ENCODE measurements at regions not wholly inside any gene's neighbourhood (a gene's known extent, or its start where the extent isn't known, plus 50 kb on each side); places are given as distances from the start of the nearest gene placed in this dataset.

- H3K36me3 ChIP-seq, result no peaks in the 10 kb centered on the region
- no peaks in the 10 kb centered on the region for H3K9me3 ChIP-seq (ENCODE audit: severe bottlenecking)
- no peak for TF ChIP-seq CTCF (IDR thresholded peaks at IDR 0.05; ENCODE audit: low read depth, low read length)
- H3K27me3 ChIP-seq (ENCODE audit: insufficient read depth, low read depth, severe bottlenecking), result peaks cover 68% of the 10 kb centered on the region
- no peak overlapping the region for H3K4me3 ChIP-seq (ENCODE audit: low read depth, low read length)
- no peak for DNase-seq
- H3K27ac ChIP-seq, result no peak overlapping the region
Observed at GRCh38 chrX:17922303-17922702, 61.2 kb upstream of the RAI2 start.

- no peak for DNase-seq
- no peaks in the 10 kb centered on the region for H3K9me3 ChIP-seq (ENCODE audit: severe bottlenecking)
- H3K36me3 ChIP-seq, result no peaks in the 10 kb centered on the region
- TF ChIP-seq CTCF (IDR thresholded peaks at IDR 0.05; ENCODE audit: low read depth, low read length), result no peak
- H3K4me3 ChIP-seq (ENCODE audit: low read depth, low read length), result no peak overlapping the region
- H3K27ac ChIP-seq, result no peak overlapping the region
- H3K27me3 ChIP-seq (ENCODE audit: insufficient read depth, low read depth, severe bottlenecking), result peaks cover 60% of the 10 kb centered on the region
Observed at GRCh38 chrX:17919896-17920446, 58.9 kb upstream of the RAI2 start.

DNA sequence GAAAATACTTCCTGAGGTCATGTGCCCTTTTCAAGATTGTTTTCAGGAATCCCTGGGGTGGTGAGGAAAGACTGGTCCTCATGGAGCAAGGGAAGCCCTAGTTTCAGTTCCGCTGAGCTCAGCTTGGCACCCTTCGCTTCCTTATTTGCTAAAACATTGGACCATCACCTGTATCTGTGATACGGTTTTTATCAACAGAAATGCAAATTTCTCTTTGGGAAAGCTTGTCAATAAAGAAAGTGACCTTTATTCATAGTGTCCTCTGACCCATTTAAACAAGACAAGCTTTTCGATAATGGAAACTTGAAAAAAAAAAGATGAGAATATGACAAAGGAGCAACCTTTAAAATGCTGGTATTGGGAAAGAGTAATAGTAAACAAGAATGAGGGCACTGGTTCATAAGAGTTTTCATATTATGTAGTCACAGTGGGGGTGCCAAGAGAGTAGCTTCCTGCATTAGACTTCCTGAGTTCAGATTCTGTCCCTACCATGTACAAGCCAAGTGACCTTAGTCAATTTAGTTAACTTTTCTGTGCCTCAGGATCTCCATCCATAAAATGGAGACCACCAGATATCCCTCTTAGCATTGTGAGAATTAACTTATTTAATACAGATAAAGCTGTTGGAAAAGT is 57.0 kb upstream of the RAI2 start:
- no peak for TF ChIP-seq CTCF (IDR thresholded peaks at IDR 0.05; ENCODE audit: low read depth, low read length)
- Histone ChIP-seq H3K9me3 (ENCODE audit: severe bottlenecking) (no peaks in the 10 kb centered on the region), H3K36me3 (no peaks in the 10 kb centered on the region), H3K27me3 (ENCODE audit: insufficient read depth, low read depth, severe bottlenecking) (peaks cover 51% of the 10 kb centered on the region), H3K4me3 (ENCODE audit: low read depth, low read length) (no peak overlapping the region), H3K27ac (no peak overlapping the region)
- no peak for DNase-seq

GRCh38 chrX:17913801-17914200 is 52.7 kb upstream of the RAI2 start:
- Histone ChIP-seq H3K4me3 (ENCODE audit: low read depth, low read length) (no peak overlapping the region), H3K27ac (no peak overlapping the region), H3K36me3 (no peaks in the 10 kb centered on the region), H3K9me3 (ENCODE audit: severe bottlenecking) (no peaks in the 10 kb centered on the region), H3K27me3 (ENCODE audit: insufficient read depth, low read depth, severe bottlenecking) (peaks cover 26% of the 10 kb centered on the region)
- DNase-seq, result no peak
- no peak for TF ChIP-seq CTCF (IDR thresholded peaks at IDR 0.05; ENCODE audit: low read depth, low read length)

All from WERI-Rb-1 (cell line).